ENCODE measurements at regions not wholly inside any gene's neighbourhood (a gene's known extent, or its start where the extent isn't known, plus 50 kb on each side); places are given as distances from the start of the nearest gene placed in this dataset.
"Not testable (repeated sequence)": the region's sequence is repeated elsewhere in the genome, so short reads cannot be mapped to it uniquely, and the experiment has no call there.

GRCh38 chr6:44036699-44037101, 90.6 kb downstream of the MRPL14 start:
- no peak for DNase-seq

DNA sequence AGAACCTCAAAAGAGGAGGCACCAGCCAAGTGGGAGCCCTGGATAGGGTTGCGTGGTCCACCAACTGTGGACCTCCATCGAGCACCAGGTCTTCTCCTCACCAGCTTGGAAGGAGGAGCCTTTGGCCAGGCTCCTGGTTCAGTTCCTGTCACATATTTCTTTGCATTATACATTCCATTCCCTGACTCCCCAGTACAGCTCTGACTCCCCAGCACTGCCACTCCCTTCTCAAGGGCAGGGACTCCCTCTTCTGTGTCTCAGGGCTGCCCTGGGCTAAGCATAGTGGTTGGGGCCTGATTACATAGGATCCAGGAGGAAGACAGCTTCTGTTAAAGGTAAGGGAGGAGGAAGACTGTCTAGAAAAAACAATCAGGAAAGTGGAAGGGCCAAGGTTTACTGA, 91.1 kb downstream of the MRPL14 start:
- DNase-seq: no peak

DNA sequence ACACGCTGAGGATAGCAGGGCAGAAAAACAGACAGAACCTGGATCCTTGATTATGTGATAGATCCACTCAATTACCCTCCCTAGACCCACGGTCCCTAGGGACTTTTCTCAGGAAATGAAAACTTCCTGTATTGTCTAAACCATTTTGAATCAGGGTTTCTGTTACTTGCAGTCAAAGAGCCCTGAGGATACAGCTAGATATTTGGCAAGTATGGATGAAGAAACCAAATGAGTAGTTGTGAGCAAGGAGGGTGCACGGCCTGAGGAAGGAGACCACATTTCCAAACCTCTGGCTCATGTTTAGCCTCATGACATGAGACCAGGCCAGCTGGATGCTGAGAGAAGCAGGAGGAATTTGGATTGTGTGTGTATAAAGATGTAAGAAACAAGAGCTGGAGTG, 91.6 kb downstream of the MRPL14 start:
- no peak for DNase-seq

GRCh38 chr6:44034931-44035345, 92.3 kb downstream of the MRPL14 start:
- no peak for DNase-seq

GRCh38 chr6:44034391-44034861, 92.8 kb downstream of the MRPL14 start:
- no peak for DNase-seq

DNA sequence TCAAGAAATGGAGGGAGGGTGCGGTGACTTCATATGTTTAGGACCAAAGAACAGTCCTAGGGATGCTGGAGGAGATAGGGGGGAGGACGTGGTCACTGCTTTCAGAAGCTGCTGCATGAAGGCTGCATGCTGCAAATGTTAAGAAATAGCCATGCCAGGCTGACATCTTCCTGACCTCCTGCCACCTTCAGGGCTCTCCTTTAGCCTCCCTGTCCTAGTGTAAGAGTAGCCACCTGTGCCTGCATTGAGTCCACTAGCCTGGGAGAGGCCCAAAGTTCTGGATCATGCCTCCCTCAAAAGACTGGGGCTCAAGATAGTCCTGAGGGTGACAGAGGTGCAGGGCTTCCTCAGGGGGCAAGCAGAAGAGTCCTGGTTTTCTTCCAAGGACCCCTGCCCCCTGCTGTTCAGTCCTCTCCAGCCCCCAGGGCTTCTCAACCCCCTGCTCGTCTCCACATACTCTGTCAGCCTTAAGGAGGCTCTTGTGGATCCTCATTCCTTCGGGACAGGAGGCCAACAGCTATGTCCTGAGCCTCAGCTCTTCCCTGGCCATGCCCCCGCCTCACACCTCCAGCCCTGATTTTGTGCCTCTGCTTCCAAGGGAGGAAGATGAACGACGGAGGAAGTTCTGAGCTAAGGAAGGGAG, 96.3 kb downstream of the MRPL14 start:
- DNase-seq: no peak

- DNase-seq: no peak
Measured at GRCh38 chr6:44029444-44030185, 97.6 kb downstream of the MRPL14 start.

GRCh38 chr6:44028789-44029310, 98.4 kb downstream of the MRPL14 start:
- no peak for DNase-seq

DNA sequence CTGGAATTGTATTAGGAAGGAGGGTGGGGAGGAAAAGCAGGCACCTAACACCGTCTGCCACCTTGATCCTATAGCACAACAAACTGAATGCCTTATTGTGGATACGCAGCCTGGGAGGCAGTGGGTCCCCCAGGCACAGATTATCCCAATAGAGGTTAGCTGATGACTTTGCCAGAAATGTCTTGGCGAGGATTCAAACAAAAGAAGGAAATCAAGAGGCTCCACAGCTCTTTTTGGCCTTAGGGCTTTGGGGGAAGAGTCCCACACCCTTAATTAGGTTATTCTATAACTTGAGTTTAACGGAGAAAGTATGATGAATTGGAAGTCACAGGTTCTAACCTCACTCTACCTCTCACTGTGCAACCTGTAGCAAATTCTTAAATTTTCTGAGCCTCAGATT, 102.0 kb downstream of the MRPL14 start:
- no peak for DNase-seq

DNA sequence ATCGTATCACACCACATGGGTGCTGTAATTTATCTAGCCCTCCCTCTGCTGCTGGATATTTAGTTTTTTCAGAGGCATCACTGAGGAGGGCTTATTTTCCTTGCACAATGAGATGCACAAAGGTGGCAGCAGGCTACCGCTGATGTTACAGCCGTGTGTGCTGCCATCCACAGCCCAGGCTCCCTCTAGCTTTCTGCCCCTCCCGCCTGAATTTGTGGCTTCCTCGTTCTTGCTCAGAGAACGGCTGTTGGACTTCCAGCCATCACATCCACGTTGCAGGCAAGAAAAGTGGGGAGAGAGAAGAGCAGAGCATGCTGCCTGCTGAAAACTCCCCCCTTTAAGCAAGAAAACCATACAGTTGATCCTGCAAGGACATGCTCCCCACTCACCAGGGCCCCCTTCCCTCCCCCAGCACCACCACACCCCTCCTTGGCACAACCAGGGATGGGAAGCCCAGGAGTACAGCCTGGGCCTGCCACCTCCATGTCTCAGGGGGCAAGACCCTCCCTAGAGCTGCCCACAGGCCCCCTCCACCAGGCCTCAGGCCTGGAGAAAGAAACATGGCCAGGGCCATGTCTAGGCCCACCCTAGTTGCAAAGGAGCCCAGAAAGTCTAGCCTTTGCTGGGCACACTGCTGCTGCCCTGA, 102.6 kb downstream of the MRPL14 start:
- DNase-seq: no peak

DNA sequence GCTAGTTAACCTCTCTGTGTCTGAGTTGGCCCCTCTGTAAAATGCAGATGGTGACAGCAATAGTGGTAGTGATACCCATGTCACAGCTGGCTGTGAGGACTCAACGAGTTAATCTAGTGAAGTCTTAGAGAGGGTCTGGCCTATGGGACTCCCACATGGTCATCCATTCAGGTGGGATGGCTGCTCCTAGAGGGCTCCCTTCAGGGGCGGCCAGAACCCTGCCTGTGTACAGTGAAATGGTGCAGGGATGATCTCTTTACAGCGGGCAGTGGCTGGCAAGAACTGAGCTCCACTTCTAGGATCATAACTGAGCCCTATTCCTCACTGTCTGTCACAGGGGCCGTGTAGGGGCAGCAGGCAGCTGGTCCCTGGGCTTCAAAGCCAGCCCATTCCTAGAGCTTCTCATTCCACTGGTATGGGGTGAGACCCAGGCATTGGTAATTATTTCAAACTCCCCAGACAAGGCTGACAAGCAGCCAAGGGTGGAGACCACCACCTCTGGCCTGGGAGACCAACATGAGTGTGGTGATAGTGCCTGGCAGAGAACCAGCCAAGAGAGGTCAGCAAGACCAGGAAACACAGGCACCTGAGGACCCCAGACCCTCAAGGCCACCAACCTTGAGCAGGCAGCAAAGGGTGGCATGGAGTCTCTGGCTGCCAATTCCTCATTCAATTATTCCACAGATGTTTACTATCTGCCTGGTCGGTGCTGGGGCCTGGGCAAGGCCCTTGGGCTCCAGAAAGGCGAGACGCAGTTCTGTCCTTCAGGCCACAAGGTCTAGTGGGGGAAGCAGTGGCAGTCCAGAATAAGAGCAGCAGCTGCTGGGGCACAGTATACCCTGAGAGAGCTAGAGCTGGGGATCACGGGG, 103.4 kb downstream of the MRPL14 start:
- no peak for DNase-seq

DNA sequence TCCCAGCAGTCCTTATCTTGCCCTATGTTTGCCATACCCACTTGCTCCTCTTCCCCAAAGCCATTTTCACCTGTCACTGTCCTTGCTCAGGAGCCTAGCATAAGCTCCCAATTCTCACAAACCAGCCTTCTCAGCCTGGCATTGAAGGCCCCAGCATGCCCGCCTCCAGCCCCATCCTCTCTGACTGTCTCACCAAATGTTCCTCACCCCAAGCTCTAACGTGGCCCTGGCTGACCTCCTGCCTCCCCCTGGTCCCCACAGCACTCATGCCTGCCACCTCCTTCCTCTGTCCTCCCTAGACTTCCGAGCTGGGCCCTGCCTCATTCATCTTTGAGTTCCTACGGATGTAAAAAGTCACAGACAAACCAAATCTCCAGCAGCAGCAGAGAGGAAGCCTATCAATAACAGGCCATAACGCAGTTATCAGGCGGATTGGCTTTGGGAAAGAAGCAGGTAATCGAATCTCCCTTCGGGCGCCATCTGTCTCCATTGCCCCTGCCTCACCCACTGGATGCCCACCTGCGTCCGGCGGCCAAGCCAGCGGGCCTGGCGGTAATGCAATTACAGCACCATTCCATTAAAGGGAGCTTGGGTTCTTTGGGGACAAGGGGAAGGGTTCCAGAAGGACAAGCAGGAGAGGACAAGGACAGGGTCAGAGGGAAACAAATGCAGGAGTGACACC, 104.4 kb downstream of the MRPL14 start:
- DNase-seq: no peak

DNA sequence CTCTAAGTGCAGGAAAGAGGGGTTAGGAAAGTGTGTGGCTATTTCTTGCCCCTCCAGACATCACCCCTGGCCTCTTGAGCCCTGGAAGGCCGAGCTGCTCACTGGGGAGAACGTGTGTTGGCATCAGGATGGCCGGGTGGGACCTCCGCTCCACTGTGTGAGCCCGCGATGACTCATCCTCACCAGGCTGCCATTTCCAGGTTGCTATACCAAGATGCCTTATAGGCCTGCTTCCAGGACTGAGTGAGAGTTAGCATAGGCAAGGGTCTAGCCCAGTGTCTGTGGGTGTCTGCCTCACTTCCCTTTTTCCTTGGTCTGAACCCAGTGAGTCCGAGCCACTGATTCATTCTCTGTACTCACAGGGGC, 105.0 kb downstream of the MRPL14 start:
- DNase-seq: no peak

- no peak for DNase-seq
Measured at GRCh38 chr6:44021589-44022295, 105.5 kb downstream of the MRPL14 start.

GRCh38 chr6:44020664-44021425, 106.4 kb downstream of the MRPL14 start:
- DNase-seq: no peak

- DNase-seq: no peak
Measured at GRCh38 chr6:44020148-44020547, 107.1 kb downstream of the MRPL14 start.

DNA sequence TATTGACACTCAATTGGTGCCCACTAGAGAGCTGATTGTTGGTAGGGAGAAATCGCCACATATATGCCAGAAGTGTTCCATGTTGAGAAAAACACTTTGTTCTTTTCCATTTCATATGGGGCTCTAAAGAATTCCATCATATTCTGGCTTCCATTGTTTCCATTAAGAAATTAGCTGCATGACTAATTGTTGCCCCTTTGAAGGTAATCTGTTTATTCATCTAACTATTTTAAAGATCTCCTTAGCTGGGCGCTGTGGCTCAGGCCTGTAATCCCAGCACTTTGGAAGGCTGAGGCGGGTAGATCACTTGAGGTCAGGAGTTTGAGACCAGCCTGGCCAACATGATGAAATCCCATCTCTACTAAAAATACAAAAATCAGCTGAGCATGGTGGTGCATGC, 109.9 kb downstream of the MRPL14 start:
- DNase-seq: not testable (repeated sequence)

- DNase-seq: no peak
Measured at GRCh38 chr6:44016131-44016870, 111.0 kb downstream of the MRPL14 start.

GRCh38 chr6:44012078-44012493, 115.2 kb downstream of the MRPL14 start:
- DNase-seq: no peak

- DNase-seq: no peak
Measured at GRCh38 chr6:44011350-44011920, 115.8 kb downstream of the MRPL14 start.

Measured in NCI-H774 (cell line).